GM21619 (cell line): ENCODE measurements at regions not wholly inside any gene's neighbourhood (a gene's known extent, or its start where the extent isn't known, plus 50 kb on each side); places are given as distances from the start of the nearest gene placed in this dataset.
"Not testable (repeated sequence)": the region's sequence is repeated elsewhere in the genome, so short reads cannot be mapped to it uniquely, and the experiment has no call there.

ENCODE experiments used
- ATAC-seq: cut with Tn5 transposase; IDR thresholded peaks from one replicate; pipeline ENCODE4 v1.9.1; 2021; ENCODE audit not compliant: unreplicated experiment

GRCh38 chr3:13140596-13140995 is 67.4 kb upstream of the IQSEC1 start:
- no peak for ATAC-seq

- ATAC-seq, result no peak
Observed at GRCh38 chr3:13139471-13140065, 66.3 kb upstream of the IQSEC1 start.

GRCh38 chr3:13138833-13139145 is 65.6 kb upstream of the IQSEC1 start:
- no peak for ATAC-seq

DNA sequence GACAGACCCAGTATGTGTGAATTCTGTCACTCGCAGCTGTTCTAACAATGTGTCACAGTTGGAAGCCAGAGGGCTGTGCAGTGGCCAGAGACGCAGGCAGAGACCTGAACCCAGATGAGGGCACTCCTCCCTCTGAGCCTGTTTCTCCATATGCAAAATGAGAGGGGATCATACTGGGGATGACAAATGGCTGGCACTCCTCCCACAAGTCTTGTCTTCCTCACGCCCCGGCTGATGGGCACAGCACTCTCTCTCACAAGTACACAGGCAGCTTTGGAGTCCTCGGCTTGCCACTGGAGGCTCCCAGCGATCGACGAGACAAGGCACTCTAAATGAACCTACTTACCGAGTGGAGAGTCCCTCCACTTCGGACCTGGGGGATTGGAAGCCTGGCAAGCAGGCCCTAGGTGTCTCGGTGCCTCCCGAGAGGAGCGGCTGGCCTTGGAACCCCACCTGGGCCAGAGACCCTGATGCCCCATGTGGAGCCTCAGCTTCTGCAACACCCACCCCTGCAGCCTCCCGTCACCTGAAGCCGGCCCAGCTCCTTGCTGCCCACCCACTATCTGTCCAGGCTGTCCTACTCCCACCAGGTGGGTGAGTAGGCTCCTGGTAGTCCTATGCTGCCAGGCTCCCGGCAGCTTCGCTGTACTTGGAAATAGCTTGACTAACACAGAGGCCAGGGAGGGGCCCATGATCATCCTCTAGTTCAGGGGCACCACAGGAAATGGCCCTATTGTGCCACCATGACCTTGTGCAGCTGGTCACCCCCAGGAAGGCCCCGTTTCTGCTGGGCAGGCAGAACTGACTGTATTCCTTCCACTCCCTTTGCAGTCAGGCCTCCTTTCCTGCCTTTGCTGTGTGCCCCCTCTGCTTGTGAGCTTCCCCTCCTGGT is 65.0 kb upstream of the IQSEC1 start:
- no peak for ATAC-seq

GRCh38 chr3:13136848-13137247 is 63.6 kb upstream of the IQSEC1 start:
- not testable (repeated sequence) for ATAC-seq

GRCh38 chr3:13136426-13136825 is 63.2 kb upstream of the IQSEC1 start:
- ATAC-seq, result no peak

DNA sequence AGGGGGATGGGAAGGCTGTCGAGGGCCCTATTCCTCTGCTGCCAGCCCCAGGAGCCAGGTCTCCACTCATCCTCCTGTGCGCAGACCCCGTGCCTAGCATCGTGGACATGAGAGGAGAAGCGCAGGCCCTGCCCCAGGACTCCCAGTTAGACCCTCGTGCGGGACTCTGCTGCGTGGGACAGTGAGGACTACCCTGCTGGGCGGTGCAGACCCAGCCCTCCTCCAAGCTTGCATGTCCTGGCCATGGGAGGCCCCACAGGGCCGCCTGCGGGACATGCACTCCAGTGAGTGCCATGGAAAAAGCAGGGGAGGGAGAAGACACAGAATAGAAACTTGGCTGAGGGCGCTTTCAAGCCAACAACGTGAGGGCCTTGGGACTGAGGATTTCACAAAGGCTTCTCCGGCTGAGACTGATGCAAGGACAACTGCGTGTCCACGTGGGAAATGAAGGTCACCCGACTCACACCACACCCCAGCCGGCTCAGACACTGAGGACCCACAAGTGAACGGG is 62.6 kb upstream of the IQSEC1 start:
- no peak for ATAC-seq

DNA sequence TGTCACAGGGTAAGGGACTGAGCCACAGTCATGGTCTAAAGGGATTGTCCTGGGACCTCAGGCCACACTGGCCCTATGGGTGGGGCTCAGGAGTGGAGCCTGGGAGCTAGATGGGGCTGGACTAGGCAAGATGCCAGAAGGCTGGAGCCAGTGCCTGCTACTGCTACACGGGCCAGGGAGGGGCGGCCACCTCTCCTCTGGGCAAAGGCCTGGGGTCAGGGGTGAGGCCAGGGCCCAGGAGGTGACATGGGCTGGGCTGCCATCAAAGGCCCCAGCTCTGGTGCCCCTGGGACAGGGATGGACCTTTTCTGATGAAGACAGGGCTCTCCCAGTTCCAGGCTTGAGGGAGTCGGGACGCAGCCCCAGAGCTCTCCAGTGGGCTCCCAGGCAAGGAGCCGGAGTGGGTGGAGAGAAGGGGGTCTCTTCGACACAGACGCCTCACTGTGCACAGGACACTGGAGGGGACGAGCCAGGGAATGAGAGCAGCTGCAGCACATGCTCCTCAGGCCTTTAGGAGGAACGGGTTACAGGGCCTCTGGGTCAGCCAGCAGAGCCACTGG is 62.1 kb upstream of the IQSEC1 start:
- no peak for ATAC-seq

- ATAC-seq, result no peak
Observed at GRCh38 chr3:13134879-13135206, 61.6 kb upstream of the IQSEC1 start.

DNA sequence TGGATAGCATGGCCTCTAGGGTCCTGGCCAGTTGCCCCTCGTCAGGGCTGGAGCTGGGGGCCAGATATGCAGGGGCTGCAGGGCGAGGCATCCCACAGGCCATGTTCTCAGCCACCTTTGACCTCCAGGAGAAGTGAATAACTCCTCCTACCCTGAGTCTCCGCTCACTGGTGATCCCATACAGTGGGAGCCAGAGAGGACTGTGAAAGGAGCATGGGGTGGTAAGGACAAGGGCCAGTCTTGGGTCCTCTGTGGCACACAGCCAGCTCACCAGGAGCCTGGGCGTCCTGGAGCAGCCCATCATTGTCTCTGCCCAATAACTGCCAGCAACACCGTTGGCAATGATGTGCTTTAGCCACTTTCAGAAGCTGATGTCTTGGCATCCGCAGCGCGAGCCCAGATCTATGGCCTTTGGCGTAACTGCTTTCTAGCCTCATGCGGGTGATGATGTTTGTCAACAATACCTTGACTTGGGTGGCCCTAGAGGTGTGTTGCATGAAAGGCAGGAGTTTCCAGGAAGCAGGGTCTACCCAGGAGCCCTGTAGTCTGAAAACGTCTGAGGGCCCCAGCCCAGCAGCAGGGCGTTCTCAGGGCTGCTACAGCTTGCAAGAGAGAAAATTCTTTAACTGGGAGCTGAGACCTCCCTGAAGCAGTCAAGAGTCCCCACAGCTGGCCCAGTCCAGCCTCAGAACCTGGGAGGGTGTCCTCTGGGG is 61.1 kb upstream of the IQSEC1 start:
- no peak for ATAC-seq

- ATAC-seq, result no peak
Observed at GRCh38 chr3:13133471-13133981, 60.3 kb upstream of the IQSEC1 start.

GRCh38 chr3:13132731-13133410 is 59.6 kb upstream of the IQSEC1 start:
- no peak for ATAC-seq

GRCh38 chr3:13132281-13132680 is 59.1 kb upstream of the IQSEC1 start:
- ATAC-seq, result no peak

DNA sequence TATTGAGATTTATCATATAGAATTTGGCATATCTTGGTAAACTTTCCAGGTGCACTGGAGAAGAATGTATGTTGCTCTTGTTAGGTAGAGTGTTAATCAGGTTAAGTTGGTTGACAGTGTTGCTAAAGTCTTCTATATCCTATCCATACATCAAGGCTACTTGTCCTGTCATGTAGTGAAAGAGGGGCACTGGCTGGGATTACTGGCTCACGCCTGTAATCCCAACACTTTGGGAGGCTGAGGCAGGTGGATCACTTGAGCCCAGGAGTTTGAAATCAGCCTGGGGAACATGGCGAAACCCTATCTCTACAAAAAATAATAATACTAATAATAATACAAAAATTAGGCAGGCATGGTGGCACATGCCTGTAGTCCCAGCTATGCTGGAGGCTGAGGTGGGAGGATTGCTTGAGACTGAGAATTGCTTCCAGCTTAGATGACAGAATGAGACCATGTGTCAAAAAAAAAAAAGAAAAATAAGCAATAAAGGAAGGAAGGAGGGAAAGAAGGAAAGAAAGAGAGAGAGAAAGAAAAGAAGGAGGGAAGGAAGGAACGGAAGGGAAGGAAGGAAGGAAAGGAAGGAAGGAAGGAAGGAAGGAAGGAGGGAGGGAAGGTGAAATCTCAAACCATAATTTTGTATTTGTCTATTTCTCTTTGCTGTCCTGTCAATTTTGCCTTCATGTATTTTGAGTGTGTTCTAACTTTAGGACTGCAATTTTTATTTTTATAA is 57.4 kb upstream of the IQSEC1 start:
- no peak for ATAC-seq

DNA sequence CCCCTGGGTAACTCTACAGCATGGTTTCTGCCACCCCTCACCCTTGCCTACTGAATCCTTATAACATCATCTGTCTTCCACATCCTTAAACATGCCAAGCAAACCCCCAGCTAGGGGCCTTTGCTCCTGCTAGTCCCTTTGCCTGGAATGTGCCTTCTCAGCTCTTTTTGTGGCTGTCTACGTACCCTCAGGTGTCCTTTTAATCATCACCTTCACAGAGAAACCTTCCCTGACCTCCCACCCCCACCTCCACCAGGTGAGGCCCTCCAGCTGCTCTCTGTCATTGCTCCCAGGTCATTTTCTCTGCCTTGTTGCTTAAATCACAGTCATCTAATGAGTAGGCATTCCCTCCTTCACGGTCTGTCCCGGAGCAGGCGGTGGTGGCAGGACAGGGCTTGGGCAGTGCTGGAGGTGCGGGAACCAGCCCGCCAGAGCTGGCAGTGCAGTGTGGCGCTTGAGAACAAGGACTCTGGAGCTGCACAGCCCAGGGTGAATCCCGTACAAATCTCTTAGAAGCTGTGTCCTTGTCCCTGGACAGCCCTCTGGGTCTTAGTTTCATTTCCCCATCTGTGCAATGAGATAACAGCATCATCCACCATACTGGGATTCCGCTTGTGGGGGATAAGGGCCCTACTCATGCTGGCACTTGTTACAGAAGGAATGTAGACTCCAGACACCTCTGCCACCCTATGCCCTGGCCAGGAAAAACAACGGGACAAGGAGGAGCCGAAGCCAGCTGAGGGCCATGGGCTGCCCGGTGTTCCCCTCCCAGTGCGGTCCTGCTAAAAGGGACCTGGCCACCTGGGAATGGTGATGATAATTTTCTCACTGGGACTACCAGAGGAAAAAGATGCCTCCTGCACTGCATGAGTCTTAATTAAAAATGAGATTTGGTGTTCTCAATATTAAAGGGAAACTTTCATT is 52.1 kb upstream of the IQSEC1 start:
- no peak for ATAC-seq

DNA sequence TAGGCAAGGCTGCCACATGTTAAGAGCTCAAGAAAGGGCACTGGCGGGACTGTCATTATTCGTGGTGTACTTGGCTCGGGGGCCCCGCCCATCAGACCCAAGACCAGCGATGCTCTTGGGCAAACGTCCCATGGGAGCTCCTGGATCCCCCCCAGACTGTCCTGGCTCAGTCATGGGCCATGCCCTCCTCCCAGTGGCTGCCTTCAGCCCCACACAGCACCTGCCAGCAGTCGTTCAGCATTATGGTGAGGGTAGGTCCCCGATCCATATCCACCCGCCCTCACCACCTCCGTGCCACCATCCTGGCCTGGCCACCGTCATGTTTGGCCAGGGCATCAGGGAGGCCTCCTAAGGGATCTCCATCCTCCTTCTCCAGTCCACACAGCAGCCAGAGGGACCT is 51.4 kb upstream of the IQSEC1 start:
- no peak for ATAC-seq

GRCh38 chr3:13123765-13124164 is 50.5 kb upstream of the IQSEC1 start:
- ATAC-seq, result no peak

- ATAC-seq, result no peak
Observed at GRCh38 chr3:13123013-13123654, 49.9 kb upstream of the IQSEC1 start.
